SK-N-MC (cell line): ENCODE measurements at regions not wholly inside any gene's neighbourhood (a gene's known extent, or its start where the extent isn't known, plus 50 kb on each side); places are given as distances from the start of the nearest gene placed in this dataset.

Experiments used
- DNase-seq: peaks from one replicate; pipeline ENCODE4 v3.0.0-alpha.2; 2011; ENCODE audit warnings: low read depth, low spot score
- H3K27ac ChIP-seq: fragments of 200-600 bp; sonication (generic); 2 replicates; pipeline ENCODE4 v1.5.1; 2016; ENCODE audit warnings: mixed run types
- H3K36me3 ChIP-seq: fragments of 200-600 bp; sonication (generic); 2 replicates; pipeline ENCODE4 v1.6.1; 2017; ENCODE audit warnings: antibody characterized with exemption, low read length, mixed read lengths; ENCODE audit not compliant: insufficient read depth
- H3K4me3 ChIP-seq: fragments of 200-600 bp; sonication (generic); 2 replicates; pipeline ENCODE4 v1.5.1; 2016
- H3K9ac ChIP-seq: fragments of 200-600 bp; sonication (generic); 2 replicates; pipeline ENCODE4 v1.8.0; 2017; ENCODE audit warnings: mixed run types, mixed read lengths; ENCODE audit not compliant: insufficient read length
- H3K9me3 ChIP-seq: fragments of 200-600 bp; sonication (generic); 2 replicates; pipeline ENCODE4 v1.6.1; 2017; ENCODE audit warnings: low read depth, mild to moderate bottlenecking, antibody characterized with exemption, low read length, moderate library complexity, mixed read lengths
- EZH2 ChIP-seq: fragments of 200-600 bp; sonication (generic); IDR thresholded peaks from one replicate; pipeline ENCODE4 v1.6.1; 2017; ENCODE audit warnings: antibody characterized with exemption
- FOXP2 ChIP-seq: optimal IDR thresholded peaks from 2 replicates; pipeline ENCODE3; 2011; ENCODE audit warnings: mild to moderate bottlenecking, moderate library complexity; ENCODE audit not compliant: insufficient read depth; ENCODE audit errors: extremely low read length, control extremely low read depth
- POLR2AphosphoS5 ChIP-seq: IDR thresholded peaks from 2 replicates; pipeline ENCODE4 v1.6.1; 2012; ENCODE audit warnings: mild to moderate bottlenecking, low read depth, low read length, borderline replicate concordance

DNA sequence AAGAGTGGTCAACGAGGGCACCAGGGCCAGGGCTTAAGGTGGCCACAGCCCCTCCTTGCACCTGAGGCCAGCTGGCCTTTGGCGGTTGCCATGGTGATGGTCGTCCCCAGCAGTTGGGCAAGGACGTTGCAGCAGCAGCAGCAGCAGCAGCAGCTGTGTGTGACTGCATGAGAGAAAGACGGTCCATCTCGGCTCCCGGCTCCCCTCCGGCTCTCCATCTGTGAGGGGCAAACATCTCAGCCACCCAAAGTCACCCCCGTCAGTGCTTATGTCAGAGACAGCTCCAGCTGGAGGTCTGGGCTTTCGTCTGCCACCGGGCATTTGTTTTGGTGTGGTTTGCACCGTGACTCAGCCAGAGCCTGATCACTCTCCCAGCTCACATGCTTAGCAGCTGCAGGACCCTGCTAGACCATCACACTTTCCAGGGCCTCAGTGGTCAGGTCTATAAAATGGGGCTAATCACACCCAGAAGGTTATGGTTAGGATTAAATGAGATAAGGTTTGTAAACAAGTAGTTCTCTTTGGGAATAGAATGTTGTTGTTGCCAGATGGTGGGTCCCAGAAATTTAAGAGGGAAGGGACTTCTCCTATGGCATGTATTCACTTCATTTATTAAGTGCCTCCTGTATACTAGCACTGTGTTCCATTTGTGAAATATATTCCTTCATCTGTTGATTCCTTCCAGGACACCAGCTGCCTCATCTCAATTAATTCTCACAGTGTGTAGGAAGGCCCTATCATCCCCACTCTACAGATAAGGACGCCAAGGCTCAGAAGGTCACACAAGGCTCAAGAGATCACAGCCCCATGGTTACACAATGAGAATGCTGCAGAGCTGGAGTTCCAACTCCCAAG, 212.6 kb upstream of the LHX5 start:
- no peak for DNase-seq
- Histone ChIP-seq H3K9ac (no peak overlapping the region), H3K36me3 (no peaks in the 10 kb centered on the region), H3K27ac (no peak overlapping the region), H3K4me3 (no peak overlapping the region), H3K9me3 (no peaks in the 10 kb centered on the region)
- TF ChIP-seq POLR2AphosphoS5 (no peak), EZH2 (no peak), FOXP2 (no peak)

DNA sequence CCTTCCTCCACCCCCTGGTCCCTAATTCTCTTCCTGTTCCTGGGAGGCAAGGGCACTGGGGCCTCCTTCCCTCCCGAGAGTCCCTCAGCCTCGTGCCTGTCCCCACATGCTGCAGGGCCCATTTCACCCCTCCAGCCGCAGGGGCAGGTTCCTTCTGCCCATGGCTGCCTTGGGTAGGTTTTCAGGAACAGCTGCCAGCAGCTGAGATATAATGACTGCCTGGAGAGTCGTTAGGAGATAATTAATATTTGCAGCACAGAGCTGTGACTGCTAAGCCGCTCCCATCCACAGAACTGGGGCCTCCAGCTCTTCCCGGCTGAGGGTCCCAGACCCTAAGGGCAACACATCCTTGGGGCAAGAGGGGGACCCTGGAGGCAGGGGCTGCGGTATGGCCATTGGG, 211.9 kb upstream of the LHX5 start:
- Histone ChIP-seq H3K9me3 (no peaks in the 10 kb centered on the region), H3K4me3 (no peak overlapping the region), H3K27ac (no peak overlapping the region), H3K36me3 (no peaks in the 10 kb centered on the region), H3K9ac (no peak overlapping the region)
- no peak for TF ChIP-seq POLR2AphosphoS5
- no peak for TF ChIP-seq FOXP2
- no peak for TF ChIP-seq EZH2
- no peak for DNase-seq

DNA sequence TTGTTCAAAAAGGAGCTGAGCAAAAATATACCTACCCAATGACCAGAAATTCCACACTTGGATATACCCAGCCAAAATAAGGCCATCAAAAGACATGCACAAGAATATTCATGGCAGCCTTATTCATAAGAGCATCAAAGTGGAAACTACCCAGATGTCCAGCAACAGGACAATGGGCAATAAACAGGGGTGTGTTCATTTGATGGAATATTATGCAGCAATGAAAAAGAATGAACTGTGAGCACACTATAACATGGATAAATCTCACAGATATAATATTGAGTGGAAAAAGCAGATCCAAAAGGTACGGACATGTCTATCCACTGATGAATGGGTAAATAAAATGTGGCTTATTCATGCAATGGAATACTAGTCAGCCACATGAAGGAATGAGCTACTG, 209.2 kb upstream of the LHX5 start:
- DNase-seq = no peak
- no peak for TF ChIP-seq FOXP2
- TF ChIP-seq POLR2AphosphoS5 = no peak
- no peak for TF ChIP-seq EZH2
- H3K36me3 ChIP-seq = no peaks in the 10 kb centered on the region

DNA sequence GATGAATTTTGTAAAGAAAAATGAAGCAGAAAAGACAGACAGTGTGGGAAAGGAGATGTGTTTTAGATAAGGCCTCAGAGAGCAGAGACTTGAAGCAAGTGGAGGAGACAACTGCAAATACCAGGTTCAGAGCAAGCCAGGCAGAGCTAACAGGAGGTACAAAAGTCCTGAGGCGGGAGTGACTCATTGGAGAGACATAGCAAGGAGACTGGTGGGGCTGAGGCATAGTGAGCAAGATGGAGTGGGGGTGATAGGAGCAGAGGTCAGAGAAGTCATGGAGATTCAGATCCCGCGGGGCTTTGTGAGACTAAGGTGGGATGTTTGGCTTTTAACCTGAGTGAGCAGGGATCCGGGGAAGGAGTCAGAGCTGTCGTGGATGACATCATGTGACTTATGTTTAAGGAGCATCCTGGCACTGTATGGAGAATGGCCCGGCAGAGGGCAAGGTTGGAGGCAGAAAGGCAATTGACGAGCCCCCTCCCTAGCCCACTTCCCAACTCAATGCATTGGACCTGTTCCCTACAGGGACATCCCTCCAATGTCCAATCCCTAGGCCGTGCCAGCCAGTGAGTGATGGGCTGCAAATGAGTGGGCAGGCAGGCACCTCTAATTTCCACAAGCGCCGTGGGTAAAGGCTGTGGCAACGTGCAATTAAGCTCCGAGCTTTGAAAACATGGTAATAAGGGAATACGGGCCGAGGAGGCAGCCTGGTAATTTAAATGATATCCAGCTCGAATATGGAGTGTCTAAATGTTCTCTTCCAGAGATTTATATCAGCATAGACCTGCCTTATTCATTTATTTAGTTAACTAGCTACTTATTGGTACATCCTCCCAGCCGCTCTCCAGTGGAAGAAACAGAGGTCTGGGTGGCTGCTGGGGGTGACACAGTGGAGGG, 206.8 kb upstream of the LHX5 start:
- H3K27ac ChIP-seq = no peak overlapping the region
- H3K4me3 ChIP-seq = no peak overlapping the region
- DNase-seq = no peak
- TF ChIP-seq EZH2 = no peak
- no peak for TF ChIP-seq FOXP2
- TF ChIP-seq POLR2AphosphoS5 = no peak
- H3K9me3 ChIP-seq = no peaks in the 10 kb centered on the region
- no peak overlapping the region for H3K9ac ChIP-seq
- H3K36me3 ChIP-seq = no peaks in the 10 kb centered on the region

More for the DNA sequence above, 209.2 kb upstream of the LHX5 start:
- no peak overlapping the region for H3K27ac ChIP-seq
- no peak overlapping the region for H3K9ac ChIP-seq
- H3K4me3 ChIP-seq = no peak overlapping the region
- no peaks in the 10 kb centered on the region for H3K9me3 ChIP-seq

DNA sequence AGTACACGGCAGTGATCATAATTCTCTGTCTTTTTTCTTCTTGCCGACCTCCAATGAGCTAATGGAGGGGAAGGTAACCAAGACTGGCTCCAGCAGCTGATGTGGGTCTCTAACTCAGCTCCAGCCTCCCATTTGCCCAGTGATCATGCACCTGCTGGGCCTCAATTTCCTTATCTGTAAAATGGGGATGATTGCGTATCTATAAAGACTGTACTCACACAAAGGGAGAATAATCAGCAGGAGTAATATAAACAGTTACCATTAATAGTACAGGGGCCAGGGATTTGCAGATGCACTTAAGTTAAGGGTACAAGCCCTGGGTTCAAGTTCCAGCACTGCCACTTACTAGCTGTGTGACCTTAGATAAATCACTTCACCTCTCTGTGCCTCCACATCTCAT, 204.9 kb upstream of the LHX5 start:
- no peaks in the 10 kb centered on the region for H3K9me3 ChIP-seq
- TF ChIP-seq POLR2AphosphoS5 (no peak), EZH2 (no peak), FOXP2 (no peak)
- H3K9ac ChIP-seq = no peak overlapping the region
- H3K4me3 ChIP-seq = no peak overlapping the region
- DNase-seq = no peak
- no peaks in the 10 kb centered on the region for H3K36me3 ChIP-seq
- H3K27ac ChIP-seq = no peak overlapping the region

DNA sequence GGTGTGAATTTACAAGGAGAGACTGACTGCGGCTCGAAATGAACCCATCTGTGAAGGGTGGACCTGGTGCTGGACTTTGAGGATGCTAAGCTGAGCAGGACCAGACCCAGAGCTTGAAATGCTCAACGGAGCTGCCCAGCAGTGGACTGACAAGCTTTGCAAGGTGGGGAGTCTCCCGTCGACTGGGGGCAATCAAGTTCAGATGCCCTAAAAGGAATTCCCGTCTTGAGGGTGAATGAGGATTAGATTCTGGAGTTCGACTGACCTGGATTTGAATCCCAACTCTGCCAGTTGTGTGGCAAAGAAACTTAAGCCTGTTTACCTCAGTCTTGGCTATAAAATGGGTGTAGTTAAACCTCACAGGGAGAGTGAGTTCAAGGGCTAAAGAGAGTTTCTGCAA, 204.4 kb upstream of the LHX5 start:
- Histone ChIP-seq H3K9ac (no peak overlapping the region), H3K9me3 (no peaks in the 10 kb centered on the region), H3K36me3 (no peaks in the 10 kb centered on the region), H3K27ac (no peak overlapping the region), H3K4me3 (no peak overlapping the region)
- no peak for DNase-seq
- TF ChIP-seq EZH2 (no peak), FOXP2 (no peak), POLR2AphosphoS5 (no peak)

DNA sequence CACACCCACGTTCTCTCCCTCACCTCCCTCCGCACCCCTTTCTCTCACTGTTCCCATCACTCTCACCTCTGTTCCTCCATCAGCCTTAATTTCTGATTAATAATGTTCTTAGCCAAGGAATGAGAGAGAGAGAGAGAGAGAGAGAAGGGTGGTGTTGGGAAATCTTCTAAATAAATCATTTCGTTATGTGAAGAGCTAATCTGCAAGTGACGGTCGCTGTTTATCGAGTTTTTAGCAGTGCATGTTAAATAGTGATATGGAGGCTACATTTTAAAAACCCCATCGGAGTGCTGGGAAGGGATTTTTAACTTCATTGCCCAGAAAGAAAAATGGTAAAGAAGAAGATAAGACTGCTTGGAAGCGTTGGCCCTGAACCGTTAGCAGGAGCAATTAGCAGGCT, 203.3 kb upstream of the LHX5 start:
- no peak for DNase-seq
- H3K36me3 ChIP-seq = no peaks in the 10 kb centered on the region
- no peak overlapping the region for H3K9ac ChIP-seq
- no peak overlapping the region for H3K27ac ChIP-seq
- no peak overlapping the region for H3K4me3 ChIP-seq
- TF ChIP-seq EZH2 = no peak
- TF ChIP-seq POLR2AphosphoS5 = no peak
- TF ChIP-seq FOXP2 = no peak
- H3K9me3 ChIP-seq = no peaks in the 10 kb centered on the region

DNA sequence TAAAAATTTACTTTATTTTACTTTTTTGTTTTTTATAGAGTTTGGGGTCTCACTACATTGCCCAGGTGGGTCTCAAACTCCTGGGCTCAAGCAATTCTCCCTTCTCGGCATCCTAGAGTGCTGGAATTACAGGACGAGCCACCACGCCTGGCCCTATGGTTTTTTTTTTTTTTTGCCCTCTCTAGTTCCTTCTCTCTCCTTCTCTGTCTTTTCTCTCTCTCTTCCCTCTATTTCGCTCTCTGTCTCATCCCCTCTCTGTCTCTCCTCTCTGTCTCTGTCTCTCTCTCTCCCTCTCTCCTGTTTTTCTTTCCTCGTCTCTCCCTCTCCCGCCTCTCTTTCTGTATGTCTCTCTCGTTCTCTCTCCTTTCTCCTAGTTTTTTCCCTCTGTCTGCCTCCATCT, 202.6 kb upstream of the LHX5 start:
- no peak overlapping the region for H3K9ac ChIP-seq
- TF ChIP-seq FOXP2 (no peak), POLR2AphosphoS5 (no peak), EZH2 (no peak)
- no peaks in the 10 kb centered on the region for H3K9me3 ChIP-seq
- no peaks in the 10 kb centered on the region for H3K36me3 ChIP-seq
- H3K4me3 ChIP-seq = no peak overlapping the region
- H3K27ac ChIP-seq = no peak overlapping the region
- DNase-seq = no peak
